ENCODE measurements at regions not wholly inside any gene's neighbourhood (a gene's known extent, or its start where the extent isn't known, plus 50 kb on each side); places are given as distances from the start of the nearest gene placed in this dataset.

- TF ChIP-seq CTCF (conservative IDR thresholded peaks at IDR 0.05), result no peak
- TF ChIP-seq EZH2 (IDR thresholded peaks at IDR 0.05; ENCODE audit: low read depth), result no peak
Measured at GRCh38 chr15:26182441-26182840, 319.3 kb upstream of the ATP10A start.

Data from PC-9 (cell line).